ENCODE measurements at regions not wholly inside any gene's neighbourhood (a gene's known extent, or its start where the extent isn't known, plus 50 kb on each side); places are given as distances from the start of the nearest gene placed in this dataset.

DNA sequence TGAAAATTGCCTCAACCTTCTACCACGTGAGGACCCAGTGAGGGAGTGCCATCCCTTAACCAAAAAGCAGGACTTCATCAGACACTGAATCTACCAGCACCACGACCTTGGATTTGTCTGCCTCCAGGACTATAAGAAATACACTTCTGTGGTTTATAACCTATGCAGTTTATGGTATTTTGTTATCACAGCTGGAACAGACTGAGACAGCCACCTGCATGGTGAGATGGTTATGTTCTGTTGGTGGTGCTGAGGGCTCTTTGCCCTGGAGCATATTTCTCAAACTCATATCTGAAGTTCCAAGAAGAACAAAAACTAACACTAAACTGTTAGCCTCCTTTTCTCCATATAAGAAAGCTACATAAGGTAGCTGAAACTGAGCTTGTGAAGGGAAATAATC lies 69.8 kb upstream of the RGS18 start:
- Mint-ChIP-seq H3K27ac (ENCODE audit: unreplicated experiment) (no peak overlapping the region), H3K4me3 (ENCODE audit: low read depth, unreplicated experiment) (no peak overlapping the region), H3K4me1 (ENCODE audit: low read depth, unreplicated experiment) (no peaks in the 10 kb centered on the region), H3K9me3 (ENCODE audit: low read depth, unreplicated experiment) (no peaks in the 10 kb centered on the region), H3K36me3 (ENCODE audit: insufficient read depth, unreplicated experiment) (no peaks in the 10 kb centered on the region), H3K27me3 (ENCODE audit: unreplicated experiment) (no peaks in the 10 kb centered on the region)
- TF ChIP-seq, protein P1, sequence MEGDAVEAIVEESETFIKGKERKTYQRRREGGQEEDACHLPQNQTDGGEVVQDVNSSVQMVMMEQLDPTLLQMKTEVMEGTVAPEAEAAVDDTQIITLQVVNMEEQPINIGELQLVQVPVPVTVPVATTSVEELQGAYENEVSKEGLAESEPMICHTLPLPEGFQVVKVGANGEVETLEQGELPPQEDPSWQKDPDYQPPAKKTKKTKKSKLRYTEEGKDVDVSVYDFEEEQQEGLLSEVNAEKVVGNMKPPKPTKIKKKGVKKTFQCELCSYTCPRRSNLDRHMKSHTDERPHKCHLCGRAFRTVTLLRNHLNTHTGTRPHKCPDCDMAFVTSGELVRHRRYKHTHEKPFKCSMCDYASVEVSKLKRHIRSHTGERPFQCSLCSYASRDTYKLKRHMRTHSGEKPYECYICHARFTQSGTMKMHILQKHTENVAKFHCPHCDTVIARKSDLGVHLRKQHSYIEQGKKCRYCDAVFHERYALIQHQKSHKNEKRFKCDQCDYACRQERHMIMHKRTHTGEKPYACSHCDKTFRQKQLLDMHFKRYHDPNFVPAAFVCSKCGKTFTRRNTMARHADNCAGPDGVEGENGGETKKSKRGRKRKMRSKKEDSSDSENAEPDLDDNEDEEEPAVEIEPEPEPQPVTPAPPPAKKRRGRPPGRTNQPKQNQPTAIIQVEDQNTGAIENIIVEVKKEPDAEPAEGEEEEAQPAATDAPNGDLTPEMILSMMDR (IDR thresholded peaks at IDR 0.05; ENCODE audit: unreplicated experiment): no peak
- no peak for DNase-seq
- intact Hi-C loops (cut with micrococcal nuclease; ENCODE audit: unreplicated experiment): no loop called here
- CTCF ChIA-PET: no interaction called here
- BruUV-seq (replicated peaks): no TSS peak

DNA sequence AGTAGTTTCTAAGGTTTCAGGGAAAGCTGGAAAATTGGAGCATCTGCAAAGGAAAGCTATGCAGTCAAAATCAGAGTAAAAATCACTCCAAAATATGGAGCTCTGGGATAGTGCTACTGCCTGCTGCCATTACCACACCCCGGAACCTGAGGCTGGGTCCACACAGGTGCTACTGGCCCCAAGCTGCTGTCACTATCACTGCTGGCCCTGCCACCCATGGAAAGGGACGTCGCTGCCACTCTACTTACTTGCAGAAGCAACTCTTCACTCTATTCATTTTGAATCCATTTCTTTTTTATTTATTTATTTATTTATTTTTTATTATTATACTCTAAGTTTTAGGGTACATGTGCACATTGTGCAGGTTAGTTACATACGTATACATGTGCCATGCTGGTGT lies 60.3 kb upstream of the RGS18 start:
- TF ChIP-seq, protein P1 (IDR thresholded peaks at IDR 0.05; ENCODE audit: unreplicated experiment): no peak
- CTCF ChIA-PET: interaction anchor here (0.9 kb wide), 1 partner anchor 9 kb away, joined by 3 read pairs; no protein-coding TSS in a partner anchor
- Mint-ChIP-seq H3K4me3 (ENCODE audit: low read depth, unreplicated experiment) (no peak overlapping the region), H3K36me3 (ENCODE audit: insufficient read depth, unreplicated experiment) (no peaks in the 10 kb centered on the region), H3K27me3 (ENCODE audit: unreplicated experiment) (no peaks in the 10 kb centered on the region), H3K27ac (ENCODE audit: unreplicated experiment) (no peak overlapping the region), H3K9me3 (ENCODE audit: low read depth, unreplicated experiment) (peaks cover 8% of the 10 kb centered on the region), H3K4me1 (ENCODE audit: low read depth, unreplicated experiment) (peaks cover 18% of the 10 kb centered on the region)
- no peak for DNase-seq
- intact Hi-C loops (cut with micrococcal nuclease; ENCODE audit: unreplicated experiment): no loop called here
- no TSS peak for BruUV-seq (replicated peaks)

DNA sequence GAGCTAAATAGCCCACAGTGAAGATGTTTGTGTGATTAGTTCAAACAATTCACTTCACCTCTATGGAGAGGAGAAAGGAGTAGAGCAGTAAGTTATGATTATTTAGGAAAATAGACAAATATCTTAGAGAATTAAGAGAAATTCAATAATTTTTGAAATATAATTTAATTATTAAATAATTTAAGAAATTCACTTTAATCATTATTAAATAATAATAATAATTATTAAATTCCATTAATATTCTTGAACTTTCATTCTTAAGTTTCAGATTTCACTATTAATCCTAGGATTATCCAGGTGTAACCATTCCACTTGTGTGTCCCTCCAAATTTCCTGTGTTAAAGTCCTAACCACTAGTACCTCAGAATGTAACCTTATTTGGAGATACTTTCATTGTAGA lies 58.9 kb upstream of the RGS18 start:
- TF ChIP-seq, protein P1 (IDR thresholded peaks at IDR 0.05; ENCODE audit: unreplicated experiment): no peak

DNA sequence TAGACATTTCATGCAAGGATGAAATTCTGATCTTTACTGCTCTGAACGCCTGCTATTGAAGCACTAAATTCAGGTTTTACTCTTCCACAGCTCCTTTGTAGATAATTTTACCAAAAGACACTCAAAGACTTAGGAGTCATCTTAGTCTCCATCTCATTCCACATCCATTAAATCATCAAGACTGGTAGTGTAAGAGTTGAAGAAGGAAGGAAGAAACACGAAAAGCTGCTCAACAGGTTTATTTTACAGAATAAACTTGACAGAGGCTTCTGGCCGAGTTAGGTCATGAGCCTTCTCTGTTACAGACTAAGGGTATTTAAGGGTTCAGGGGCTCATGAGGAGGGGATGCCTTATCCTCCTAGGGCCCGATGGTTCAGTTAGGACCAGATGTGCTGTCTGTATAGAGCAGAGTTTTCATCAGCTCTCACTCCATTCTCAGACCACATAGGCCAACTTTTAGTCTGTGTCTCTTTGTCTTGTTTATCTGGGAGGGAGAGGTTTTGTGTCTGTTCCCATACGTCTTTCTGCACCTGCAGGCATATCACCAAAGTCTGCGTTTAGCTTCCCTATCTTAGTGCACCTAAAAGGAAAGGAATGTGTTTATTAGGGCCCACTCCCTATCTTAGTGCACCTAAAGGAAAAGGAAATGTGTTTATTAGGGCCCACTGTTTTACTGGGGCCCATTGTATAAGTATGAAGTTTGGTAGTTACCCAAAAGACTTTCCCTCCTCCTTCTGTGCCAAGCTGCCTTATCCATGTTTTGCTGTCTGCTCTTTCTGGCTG lies 57.4 kb upstream of the RGS18 start:
- Mint-ChIP-seq H3K27me3 (ENCODE audit: unreplicated experiment) (no peaks in the 10 kb centered on the region), H3K27ac (ENCODE audit: unreplicated experiment) (no peak overlapping the region), H3K9me3 (ENCODE audit: low read depth, unreplicated experiment) (peaks cover 4% of the 10 kb centered on the region), H3K36me3 (ENCODE audit: insufficient read depth, unreplicated experiment) (no peaks in the 10 kb centered on the region), H3K4me1 (ENCODE audit: low read depth, unreplicated experiment) (peaks cover 9% of the 10 kb centered on the region), H3K4me3 (ENCODE audit: low read depth, unreplicated experiment) (no peak overlapping the region)
- intact Hi-C loops (cut with micrococcal nuclease; ENCODE audit: unreplicated experiment): no loop called here
- BruUV-seq (replicated peaks): no TSS peak
- CTCF ChIA-PET: no interaction called here
- TF ChIP-seq, protein P1 (IDR thresholded peaks at IDR 0.05; ENCODE audit: unreplicated experiment): no peak
- no peak for DNase-seq

More for the DNA sequence above, 58.9 kb upstream of the RGS18 start:
- DNase-seq: no peak
- peaks cover 8% of the 10 kb centered on the region for H3K9me3 Mint-ChIP-seq (ENCODE audit: low read depth, unreplicated experiment)
- peaks cover 18% of the 10 kb centered on the region for H3K4me1 Mint-ChIP-seq (ENCODE audit: low read depth, unreplicated experiment)
- BruUV-seq (replicated peaks): no TSS peak
- CTCF ChIA-PET: no interaction called here
- H3K27me3 Mint-ChIP-seq (ENCODE audit: unreplicated experiment): no peaks in the 10 kb centered on the region
- H3K27ac Mint-ChIP-seq (ENCODE audit: unreplicated experiment): no peak overlapping the region
- intact Hi-C loops (cut with micrococcal nuclease; ENCODE audit: unreplicated experiment): no loop called here
- no peaks in the 10 kb centered on the region for H3K36me3 Mint-ChIP-seq (ENCODE audit: insufficient read depth, unreplicated experiment)
- H3K4me3 Mint-ChIP-seq (ENCODE audit: low read depth, unreplicated experiment): no peak overlapping the region

Data from Calu3 (cell line).